ENCODE measurements at regions not wholly inside any gene's neighbourhood (a gene's known extent, or its start where the extent isn't known, plus 50 kb on each side); places are given as distances from the start of the nearest gene placed in this dataset.

- no peak for DNase-seq (ENCODE audit: low read depth, low spot score)
- in situ Hi-C loops (cut with HindIII; ENCODE audit: low pct_unique_long_range_greater_than_20kb, low sequenced_read_pairs), result no loop called here
Measured at GRCh38 chr5:13508559-13508958, 435.9 kb downstream of the DNAH5 start.

GRCh38 chr5:13505326-13505725 is 439.2 kb downstream of the DNAH5 start:
- in situ Hi-C loops (cut with HindIII; ENCODE audit: low pct_unique_long_range_greater_than_20kb, low sequenced_read_pairs), result no loop called here

GRCh38 chr5:13503017-13503416 is 441.5 kb downstream of the DNAH5 start:
- in situ Hi-C loops (cut with HindIII; ENCODE audit: low pct_unique_long_range_greater_than_20kb, low sequenced_read_pairs), result no loop called here
- DNase-seq (ENCODE audit: low read depth, low spot score), result no peak

More at GRCh38 chr5:13505326-13505725, 439.2 kb downstream of the DNAH5 start:
- no peak for DNase-seq (ENCODE audit: low read depth, low spot score)

DNA sequence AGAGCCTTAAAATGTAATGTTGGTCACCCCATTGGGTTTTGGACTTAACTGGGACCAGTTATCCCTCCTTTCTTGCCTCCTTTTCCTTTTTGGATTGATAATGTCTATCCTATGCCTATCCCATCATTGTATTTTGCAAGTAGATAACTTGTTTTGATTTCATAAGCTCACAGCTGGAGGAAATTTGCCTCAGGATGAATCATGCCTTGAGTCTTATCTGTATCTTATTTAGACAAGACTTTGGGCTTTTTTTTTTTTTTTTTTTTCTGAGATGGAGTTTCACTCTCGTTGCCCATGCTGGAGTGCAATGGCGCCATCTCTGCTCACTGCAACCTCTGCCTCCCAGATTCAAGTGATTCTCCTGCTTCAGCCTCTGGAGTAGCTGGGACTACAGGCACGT is 443.3 kb downstream of the DNAH5 start:
- DNase-seq (ENCODE audit: low read depth, low spot score), result no peak
- in situ Hi-C loops (cut with HindIII; ENCODE audit: low pct_unique_long_range_greater_than_20kb, low sequenced_read_pairs), result no loop called here

DNA sequence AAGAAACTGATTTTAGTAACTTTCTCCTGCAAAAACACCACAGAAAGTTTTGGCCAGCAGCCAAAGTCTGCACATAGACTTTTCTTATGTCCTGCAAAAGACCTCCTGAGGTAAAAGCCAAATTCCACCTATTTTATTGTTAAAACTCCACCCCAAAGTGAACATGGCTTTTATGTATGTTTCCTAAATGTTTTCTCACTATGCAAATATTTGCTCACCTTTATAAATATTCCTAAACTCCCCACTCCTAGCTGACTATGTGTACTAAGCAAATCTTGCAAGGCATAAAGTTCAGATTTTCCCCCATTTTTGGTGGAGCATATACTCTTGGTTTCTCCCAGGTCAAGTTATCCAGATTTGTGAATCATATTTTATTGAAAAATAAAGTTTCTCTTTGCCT is 446.2 kb downstream of the DNAH5 start:
- in situ Hi-C loops (cut with HindIII; ENCODE audit: low pct_unique_long_range_greater_than_20kb, low sequenced_read_pairs), result no loop called here
- DNase-seq (ENCODE audit: low read depth, low spot score), result no peak

- no peak for DNase-seq (ENCODE audit: low read depth, low spot score)
Measured at GRCh38 chr5:13488254-13488931, 456.1 kb downstream of the DNAH5 start.

GRCh38 chr5:13480834-13481233 is 463.7 kb downstream of the DNAH5 start:
- DNase-seq (ENCODE audit: low read depth, low spot score), result no peak
- in situ Hi-C loops (cut with HindIII; ENCODE audit: low pct_unique_long_range_greater_than_20kb, low sequenced_read_pairs), result no loop called here

More at GRCh38 chr5:13488254-13488931, 456.1 kb downstream of the DNAH5 start:
- in situ Hi-C loops (cut with HindIII; ENCODE audit: low pct_unique_long_range_greater_than_20kb, low sequenced_read_pairs), result no loop called here

DNA sequence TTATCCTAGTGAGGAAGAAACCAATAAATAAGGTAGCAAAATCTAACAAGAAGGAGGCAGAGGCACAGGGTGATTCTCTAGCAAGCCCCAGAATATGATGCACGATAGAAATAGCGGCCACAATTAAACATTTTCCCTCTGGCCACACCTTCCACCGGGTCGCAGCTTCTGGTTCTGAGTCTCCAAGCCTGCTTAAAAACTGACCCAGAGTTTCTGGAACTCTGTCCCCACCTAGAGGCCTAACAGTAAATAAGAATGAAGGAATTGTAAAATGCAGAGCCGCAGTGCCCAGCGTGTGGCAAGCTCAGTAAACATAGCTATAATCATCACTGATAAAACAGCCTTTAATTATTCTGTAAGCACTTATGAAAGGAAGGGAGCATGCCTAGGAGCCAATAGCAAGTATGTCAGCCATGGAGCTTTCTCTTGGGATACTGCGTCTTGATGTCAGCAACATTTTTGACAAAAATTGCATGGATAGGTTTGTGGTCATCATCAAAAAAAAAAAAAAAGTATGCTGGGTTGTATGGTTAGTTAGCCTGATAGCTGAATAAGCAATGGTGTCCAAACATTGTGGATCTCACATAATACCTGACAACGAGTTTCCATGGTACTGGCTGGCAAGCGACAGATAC is 465.5 kb downstream of the DNAH5 start:
- peak; percentile 81 for DNase-seq (ENCODE audit: low read depth, low spot score)
- in situ Hi-C loops (cut with HindIII; ENCODE audit: low pct_unique_long_range_greater_than_20kb, low sequenced_read_pairs), result no loop called here

DNA sequence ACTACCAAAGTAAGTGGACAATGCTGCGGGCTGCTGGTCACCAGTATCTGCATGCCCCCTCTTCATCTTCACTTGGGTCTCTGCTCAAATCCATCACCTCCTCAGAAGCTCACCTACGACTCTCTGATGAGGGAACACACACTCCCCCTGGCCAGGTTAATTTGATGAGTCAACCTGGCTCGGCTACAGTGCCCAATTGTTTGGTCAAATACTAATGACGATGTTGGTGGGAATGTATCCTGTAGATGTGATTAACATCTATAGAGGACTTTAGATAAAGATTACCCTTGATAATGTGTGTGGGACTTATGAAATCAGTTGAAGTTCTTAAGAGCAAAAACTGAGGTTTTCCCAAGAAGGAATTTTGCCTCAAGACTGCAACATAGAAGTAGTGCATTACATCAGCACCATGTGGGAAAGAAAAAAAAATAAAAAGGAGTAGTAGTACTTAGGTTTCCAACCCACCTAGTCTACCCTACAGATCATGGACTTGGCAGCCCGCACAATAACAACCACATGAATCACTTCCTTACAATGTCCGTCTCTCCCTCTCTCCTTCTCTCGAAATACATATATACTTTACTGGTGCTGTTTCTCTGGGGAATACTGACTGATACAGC is 467.3 kb downstream of the DNAH5 start:
- no peak for DNase-seq (ENCODE audit: low read depth, low spot score)
- in situ Hi-C loops (cut with HindIII; ENCODE audit: low pct_unique_long_range_greater_than_20kb, low sequenced_read_pairs), result no loop called here

DNA sequence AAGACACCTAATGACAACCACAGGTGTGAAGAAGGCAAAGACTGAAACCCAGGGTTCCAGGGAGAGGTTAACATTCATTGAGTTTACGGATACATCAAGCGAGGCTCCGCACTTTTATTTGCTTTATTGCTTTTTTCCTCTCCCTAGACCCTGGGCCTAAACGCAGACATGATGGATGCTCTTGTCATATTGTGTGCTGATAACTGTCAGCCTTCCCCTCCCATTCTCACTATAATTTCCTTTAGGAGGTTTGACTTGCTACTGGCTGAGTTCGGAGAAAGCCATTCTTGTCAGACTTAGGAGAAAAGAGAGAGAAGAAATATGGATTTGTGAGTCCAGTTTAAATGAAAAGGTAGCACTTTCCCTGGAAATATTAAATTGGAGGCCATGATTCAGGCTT is 471.6 kb downstream of the DNAH5 start:
- DNase-seq (ENCODE audit: low read depth, low spot score), result no peak
- in situ Hi-C loops (cut with HindIII; ENCODE audit: low pct_unique_long_range_greater_than_20kb, low sequenced_read_pairs), result no loop called here

DNA sequence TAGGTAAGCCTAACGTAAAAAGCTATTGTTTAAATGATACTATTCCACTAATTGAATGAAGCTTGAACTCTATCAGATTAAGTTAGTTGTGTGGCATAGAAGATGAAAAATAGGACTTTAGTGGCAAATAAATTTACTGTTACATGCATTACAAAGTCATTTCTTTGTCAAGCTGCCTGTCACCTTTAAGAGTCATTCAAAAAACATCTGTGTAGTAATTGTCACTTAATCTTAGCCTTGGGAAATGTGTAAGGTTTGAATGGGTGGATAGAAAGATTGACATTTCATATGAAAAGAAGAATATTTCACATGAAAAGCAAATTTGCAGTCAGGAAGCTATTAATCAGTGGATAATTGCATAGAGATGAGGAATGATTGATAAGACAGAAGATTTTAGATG is 473.5 kb downstream of the DNAH5 start:
- in situ Hi-C loops (cut with HindIII; ENCODE audit: low pct_unique_long_range_greater_than_20kb, low sequenced_read_pairs), result no loop called here
- no peak for DNase-seq (ENCODE audit: low read depth, low spot score)

GRCh38 chr5:13470263-13470662 is 474.2 kb downstream of the DNAH5 start:
- in situ Hi-C loops (cut with HindIII; ENCODE audit: low pct_unique_long_range_greater_than_20kb, low sequenced_read_pairs), result no loop called here

DNA sequence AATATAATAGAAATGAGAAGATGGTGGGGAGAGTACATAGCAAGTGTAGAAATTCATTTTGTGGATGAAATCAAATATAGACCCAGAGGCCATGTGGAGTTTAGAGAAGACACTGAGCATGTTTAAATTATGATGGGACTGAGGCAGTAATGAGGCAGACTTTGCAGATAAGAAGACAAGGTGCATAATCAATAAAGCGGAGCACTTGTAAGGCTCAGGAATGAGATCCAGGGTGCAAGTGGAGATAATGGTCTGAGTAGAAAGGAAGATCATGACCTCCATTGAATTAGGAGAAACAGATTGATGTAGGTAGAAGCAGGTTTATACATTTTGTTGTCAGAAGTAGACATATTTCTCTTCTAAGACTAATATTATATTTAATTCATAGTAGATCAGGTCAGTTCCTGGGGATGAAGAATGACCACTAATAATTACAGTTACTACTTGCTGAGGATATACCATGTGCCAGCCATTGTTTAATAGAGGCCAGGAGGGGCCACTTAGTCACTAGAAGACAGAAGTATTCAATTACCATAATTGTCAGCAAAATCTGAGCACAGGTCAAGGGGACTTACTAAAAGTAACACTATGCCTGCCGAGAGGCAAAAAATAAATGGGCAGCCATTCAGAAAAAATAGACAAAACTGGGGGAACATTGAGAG is 479.8 kb downstream of the DNAH5 start:
- in situ Hi-C loops (cut with HindIII; ENCODE audit: low pct_unique_long_range_greater_than_20kb, low sequenced_read_pairs), result no loop called here
- no peak for DNase-seq (ENCODE audit: low read depth, low spot score)

More at GRCh38 chr5:13470263-13470662, 474.2 kb downstream of the DNAH5 start:
- no peak for DNase-seq (ENCODE audit: low read depth, low spot score)

DNA sequence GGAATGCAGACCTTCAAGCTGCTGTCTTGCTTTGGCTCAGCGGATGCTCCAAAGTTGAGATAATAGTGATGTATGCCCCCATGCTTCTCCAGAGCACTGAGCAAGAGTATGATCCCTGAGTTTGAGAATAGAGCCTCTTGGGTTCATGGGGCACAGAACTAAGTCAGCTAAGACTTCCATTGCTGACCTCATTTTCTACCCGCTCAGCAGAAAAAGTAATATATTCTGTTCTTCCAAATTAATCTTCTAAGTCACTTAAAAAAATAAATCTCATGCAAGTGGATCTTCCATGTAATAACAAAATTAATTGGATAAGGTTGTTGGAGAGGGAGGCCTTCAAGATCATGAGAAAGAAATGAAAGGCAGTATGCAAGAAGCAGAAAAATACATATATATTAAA is 483.9 kb downstream of the DNAH5 start:
- in situ Hi-C loops (cut with HindIII; ENCODE audit: low pct_unique_long_range_greater_than_20kb, low sequenced_read_pairs), result no loop called here
- DNase-seq (ENCODE audit: low read depth, low spot score), result no peak

- in situ Hi-C loops (cut with HindIII; ENCODE audit: low pct_unique_long_range_greater_than_20kb, low sequenced_read_pairs), result no loop called here
- DNase-seq (ENCODE audit: low read depth, low spot score), result no peak
Measured at GRCh38 chr5:13454050-13454449, 490.4 kb downstream of the DNAH5 start.

DNA sequence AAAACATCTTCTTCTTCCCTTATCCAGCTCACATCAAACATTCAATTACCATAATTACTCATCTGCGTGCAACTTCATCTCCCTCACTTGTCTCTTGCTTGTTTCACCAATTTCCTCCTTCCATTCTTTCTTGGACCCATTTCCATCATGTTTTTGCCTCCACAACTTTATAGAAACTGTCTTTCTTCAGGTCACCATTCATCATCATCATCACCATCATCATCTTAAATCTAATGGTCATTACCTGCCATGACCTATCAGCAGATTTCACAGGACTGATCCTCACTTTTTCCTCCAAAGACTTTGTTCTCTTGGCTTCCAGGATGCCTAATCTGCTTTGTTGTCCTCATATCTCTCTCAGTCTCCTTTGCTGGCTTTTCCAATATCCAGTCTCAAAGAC is 495.6 kb downstream of the DNAH5 start:
- DNase-seq (ENCODE audit: low read depth, low spot score), result no peak

DNA sequence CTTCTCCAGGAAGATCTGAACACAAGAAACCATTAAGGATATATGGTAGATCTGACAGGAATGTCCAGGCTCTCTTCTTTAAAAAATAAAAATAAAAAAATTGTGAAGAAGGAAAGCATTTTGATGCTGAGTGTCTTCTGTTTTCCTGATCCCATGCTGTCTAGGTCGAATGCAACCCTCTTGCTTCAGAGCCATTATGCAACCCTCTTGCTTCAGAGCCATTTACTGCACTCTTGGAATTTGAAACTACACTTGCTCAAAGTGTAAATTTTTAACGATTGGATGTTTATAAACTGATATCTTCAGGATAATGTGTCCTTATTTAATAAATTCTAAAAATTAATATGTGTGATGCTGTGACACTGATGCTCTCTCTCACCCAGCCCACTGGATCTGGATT is 505.1 kb downstream of the DNAH5 start:
- in situ Hi-C loops (cut with HindIII; ENCODE audit: low pct_unique_long_range_greater_than_20kb, low sequenced_read_pairs), result no loop called here

More for the DNA sequence above, 495.6 kb downstream of the DNAH5 start:
- in situ Hi-C loops (cut with HindIII; ENCODE audit: low pct_unique_long_range_greater_than_20kb, low sequenced_read_pairs), result no loop called here

GRCh38 chr5:13427827-13428557 is 516.5 kb downstream of the DNAH5 start:
- no peak for DNase-seq (ENCODE audit: low read depth, low spot score)
- in situ Hi-C loops (cut with HindIII; ENCODE audit: low pct_unique_long_range_greater_than_20kb, low sequenced_read_pairs), result no loop called here

More for the DNA sequence above, 505.1 kb downstream of the DNAH5 start:
- DNase-seq (ENCODE audit: low read depth, low spot score), result no peak

All from SK-MEL-5 (cell line).